Coronary artery (tissue), 2 donors: ENCODE measurements at regions not wholly inside any gene's neighbourhood (a gene's known extent, or its start where the extent isn't known, plus 50 kb on each side); places are given as distances from the start of the nearest gene placed in this dataset.

Experiments used
- DNase-seq: peaks from one replicate; pipeline ENCODE4 v3.0.0-alpha.2; 2017; ENCODE audit warnings: low spot score
- H3K27ac ChIP-seq, 2 donors: fragments of 200-600 bp; sonication (generic); one replicate each; pipeline ENCODE4 v1.5.1; 2016 to 2019
- H3K4me3 ChIP-seq: fragments of 200-600 bp; sonication (generic); 2 replicates; pipeline ENCODE4 v1.5.1; 2016; ENCODE audit warnings: mild to moderate bottlenecking, moderate library complexity
- CTCF ChIP-seq: fragments of 200-600 bp; sonication (generic); IDR thresholded peaks from one replicate; pipeline ENCODE4 v1.5.1; 2019; ENCODE audit warnings: antibody characterized with exemption

DNA sequence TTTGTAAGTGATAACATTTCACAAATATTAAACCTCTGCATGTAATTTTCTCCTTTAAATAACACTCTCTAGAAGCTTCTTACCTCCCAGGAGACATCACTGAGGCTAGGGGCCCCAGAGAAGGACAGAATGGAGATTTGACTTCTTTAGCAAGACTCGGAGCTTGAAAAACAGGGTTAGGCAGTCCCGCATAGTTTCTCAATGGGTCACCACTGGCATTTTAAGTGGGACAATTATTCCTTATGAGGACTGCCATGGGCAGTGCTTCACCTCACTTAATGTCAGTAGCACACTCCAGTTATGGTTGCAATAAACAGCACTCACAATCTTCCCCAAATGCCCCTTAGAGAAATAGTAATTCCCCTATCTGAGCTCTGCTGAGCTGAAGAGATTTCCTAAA lies 66.7 kb upstream of the NOCT start:
- Histone ChIP-seq H3K4me3 (no peak overlapping the region), H3K27ac (no peak overlapping the region)
- no peak for DNase-seq
- TF ChIP-seq CTCF, result no peak

DNA sequence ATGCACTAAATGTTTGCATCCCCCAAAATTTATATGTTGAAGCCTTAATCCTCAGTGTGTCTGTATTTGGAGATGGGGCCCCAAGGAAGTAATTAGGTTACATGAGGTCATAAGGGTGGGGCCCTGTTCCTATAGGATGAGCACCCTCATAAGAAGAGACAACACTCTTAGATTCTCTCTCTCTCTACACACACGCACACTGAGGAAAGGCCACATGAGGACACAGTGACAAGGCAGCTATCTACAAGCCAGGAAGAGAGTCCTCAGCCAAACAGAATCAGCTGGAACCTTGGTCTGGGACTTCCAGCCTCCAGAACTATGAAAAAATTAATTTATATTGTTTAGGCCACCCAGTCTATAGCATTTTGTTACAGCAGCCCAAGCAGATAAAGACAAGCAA lies 69.3 kb upstream of the NOCT start:
- no peak for DNase-seq
- H3K4me3 ChIP-seq, result no peak overlapping the region
- H3K27ac ChIP-seq, result no peak overlapping the region
- no peak for TF ChIP-seq CTCF

DNA sequence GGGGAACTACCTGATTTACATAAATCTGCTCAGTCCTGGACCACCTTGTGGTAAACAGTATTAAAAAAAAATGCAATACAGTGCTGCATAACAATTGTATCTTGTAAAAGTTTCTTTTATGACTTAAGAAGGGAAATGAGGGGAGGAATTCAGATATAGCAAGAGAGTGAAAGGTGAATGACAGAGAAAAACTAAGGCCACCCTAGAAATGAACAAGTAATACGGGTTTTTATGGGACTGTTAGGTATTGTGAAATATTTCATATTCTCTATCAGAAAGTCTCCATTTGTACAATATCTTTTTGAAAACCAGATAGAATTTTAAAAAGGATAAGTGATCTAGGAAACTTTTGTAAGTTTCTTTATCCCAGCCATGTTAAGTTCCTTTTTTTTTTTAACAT lies 69.7 kb upstream of the NOCT start:
- no peak for TF ChIP-seq CTCF
- Histone ChIP-seq H3K27ac (no peak overlapping the region), H3K4me3 (no peak overlapping the region)
- DNase-seq, result no peak

DNA sequence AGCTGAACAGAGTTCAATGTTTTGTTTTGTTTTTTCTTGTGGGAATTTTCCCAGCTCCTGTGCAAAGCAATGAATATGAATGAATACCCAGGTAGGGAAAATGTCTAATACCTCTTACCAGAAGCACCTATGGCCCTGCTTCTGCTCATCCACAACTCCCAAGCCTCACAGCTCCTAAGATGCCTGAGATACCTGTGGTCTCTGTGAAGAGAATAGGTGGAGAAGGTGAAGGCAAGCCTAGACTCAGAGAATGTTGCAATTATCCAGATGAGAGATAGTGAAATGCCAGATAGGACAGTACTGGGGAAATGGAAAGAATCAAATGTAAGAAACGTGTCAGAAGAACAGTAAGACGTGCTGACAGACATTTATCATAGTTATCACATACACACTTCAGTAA lies 70.2 kb upstream of the NOCT start:
- no peak overlapping the region for H3K4me3 ChIP-seq
- DNase-seq, result no peak
- H3K27ac ChIP-seq, result no peak overlapping the region
- TF ChIP-seq CTCF, result no peak

GRCh38 chr4:138943893-138944292 lies 71.7 kb upstream of the NOCT start:
- DNase-seq, result no peak
- no peak for TF ChIP-seq CTCF
- H3K27ac ChIP-seq, result no peak overlapping the region
- no peak overlapping the region for H3K4me3 ChIP-seq

DNA sequence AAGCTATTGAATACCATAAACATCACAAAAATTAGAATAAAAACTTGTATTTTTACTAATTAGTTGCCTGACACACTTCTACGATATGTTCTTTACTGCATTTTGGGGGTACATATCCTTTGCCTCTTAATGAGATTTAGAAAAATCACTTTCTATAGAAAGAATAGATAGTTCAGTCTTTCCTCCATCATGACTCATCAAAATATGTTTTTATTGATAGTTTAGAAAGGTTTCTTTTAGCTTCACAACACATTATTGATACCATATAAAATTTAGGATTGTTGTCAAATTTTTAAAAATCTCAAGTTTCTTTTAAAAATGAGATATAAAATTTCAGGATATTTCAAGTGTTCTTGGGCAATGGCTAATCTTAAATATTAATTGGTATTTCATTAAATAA lies 74.5 kb upstream of the NOCT start:
- Histone ChIP-seq H3K27ac (no peak overlapping the region), H3K4me3 (no peak overlapping the region)
- DNase-seq, result no peak
- no peak for TF ChIP-seq CTCF

DNA sequence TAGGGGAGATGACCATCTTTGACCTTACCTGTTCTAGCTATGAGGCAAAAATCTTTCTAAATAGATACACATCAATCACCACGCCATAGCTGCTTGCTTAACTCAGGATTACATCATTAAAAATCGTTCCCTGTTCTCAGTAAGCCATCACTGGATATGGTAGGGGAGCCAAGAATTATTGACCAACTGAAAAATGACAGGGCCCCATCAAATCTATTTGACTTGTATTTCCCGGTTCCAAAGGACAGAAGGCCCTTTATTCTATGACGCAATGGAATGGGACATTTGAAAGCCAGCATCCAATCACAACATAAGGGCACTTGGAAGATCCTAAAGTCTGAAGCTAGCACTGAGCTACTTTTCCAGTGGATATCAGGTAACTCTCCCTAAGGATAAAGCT lies 75.6 kb upstream of the NOCT start:
- no peak overlapping the region for H3K27ac ChIP-seq
- DNase-seq, result no peak
- H3K4me3 ChIP-seq, result no peak overlapping the region
- no peak for TF ChIP-seq CTCF
